HG03521 (cell line): ENCODE measurements at regions not wholly inside any gene's neighbourhood (a gene's known extent, or its start where the extent isn't known, plus 50 kb on each side); places are given as distances from the start of the nearest gene placed in this dataset.

Experiments used
- ATAC-seq: cut with Tn5 transposase; IDR thresholded peaks from one replicate; pipeline ENCODE4 v1.9.1; 2021; ENCODE audit warnings: mild to moderate bottlenecking, moderate library complexity; ENCODE audit not compliant: unreplicated experiment

GRCh38 chr1:37270639-37271038 lies 203.7 kb upstream of the ZC3H12A start:
- ATAC-seq = no peak

GRCh38 chr1:37272626-37273025 lies 201.8 kb upstream of the ZC3H12A start:
- no peak for ATAC-seq

- no peak for ATAC-seq
Measured at GRCh38 chr1:37274486-37274885, 199.9 kb upstream of the ZC3H12A start.

GRCh38 chr1:37274938-37275631 lies 199.3 kb upstream of the ZC3H12A start:
- no peak for ATAC-seq

- no peak for ATAC-seq
Measured at GRCh38 chr1:37277366-37277765, 197.0 kb upstream of the ZC3H12A start.

- no peak for ATAC-seq
Measured at GRCh38 chr1:37281354-37281753, 193.0 kb upstream of the ZC3H12A start.

- ATAC-seq = no peak
Measured at GRCh38 chr1:37282764-37283163, 191.6 kb upstream of the ZC3H12A start.

- ATAC-seq = no peak
Measured at GRCh38 chr1:37284053-37284452, 190.3 kb upstream of the ZC3H12A start.

GRCh38 chr1:37286881-37287280 lies 187.5 kb upstream of the ZC3H12A start:
- no peak for ATAC-seq

- ATAC-seq = peak; percentile 97
Measured at GRCh38 chr1:37288900-37289299, 185.5 kb upstream of the ZC3H12A start.

- no peak for ATAC-seq
Measured at GRCh38 chr1:37290718-37291117, 183.7 kb upstream of the ZC3H12A start.

GRCh38 chr1:37292789-37293188 lies 181.6 kb upstream of the ZC3H12A start:
- ATAC-seq = no peak

GRCh38 chr1:37294096-37294495 lies 180.3 kb upstream of the ZC3H12A start:
- no peak for ATAC-seq

GRCh38 chr1:37294529-37294928 lies 179.9 kb upstream of the ZC3H12A start:
- no peak for ATAC-seq

- no peak for ATAC-seq
Measured at GRCh38 chr1:37298769-37299168, 175.6 kb upstream of the ZC3H12A start.

GRCh38 chr1:37299216-37299615 lies 175.2 kb upstream of the ZC3H12A start:
- ATAC-seq = no peak

- no peak for ATAC-seq
Measured at GRCh38 chr1:37303884-37304574, 170.4 kb upstream of the ZC3H12A start.

GRCh38 chr1:37305108-37305507 lies 169.3 kb upstream of the ZC3H12A start:
- no peak for ATAC-seq

- ATAC-seq = no peak
Measured at GRCh38 chr1:37305841-37306240, 168.5 kb upstream of the ZC3H12A start.

GRCh38 chr1:37306461-37306860 lies 167.9 kb upstream of the ZC3H12A start:
- no peak for ATAC-seq

GRCh38 chr1:37306871-37307270 lies 167.5 kb upstream of the ZC3H12A start:
- no peak for ATAC-seq
